Right cardiac atrium (tissue), 5 donors: ENCODE measurements at regions not wholly inside any gene's neighbourhood (a gene's known extent, or its start where the extent isn't known, plus 50 kb on each side); places are given as distances from the start of the nearest gene placed in this dataset.

Experiments used
- ATAC-seq, 2 donors: fragments of 200-7000 bp; cut with Tn5 transposase; one replicate each; pipeline versions ENCODE4 v1.8.0 to v1.9.1; 2020; ENCODE audit warnings: moderate library complexity in 2 of 2, mild to moderate bottlenecking in 1 of 2
- DNase-seq, 3 donors: peaks; one replicate each; pipeline ENCODE4 v3.0.0-alpha.2; 2020
- H3K27ac ChIP-seq: one replicate; pipeline ENCODE4 v1.5.1; 2013; ENCODE audit warnings: mild to moderate bottlenecking, low read length, control low read depth, moderate library complexity
- H3K27me3 ChIP-seq: one replicate; pipeline ENCODE4 v1.6.1; 2013; ENCODE audit not compliant: control insufficient read depth, insufficient read depth
- H3K4me1 ChIP-seq: one replicate; pipeline ENCODE4 v1.6.1; 2013; ENCODE audit warnings: low read length; ENCODE audit not compliant: control insufficient read depth, insufficient read depth
- H3K4me3 ChIP-seq: one replicate; pipeline ENCODE4 v1.5.1; 2013; ENCODE audit warnings: low read length, control low read depth
- H3K9me3 ChIP-seq: one replicate; pipeline ENCODE4 v1.6.1; 2013; ENCODE audit warnings: low read length; ENCODE audit not compliant: control insufficient read depth
- WGBS: extraction: QIAGEN DNeasy Blood & Tissue Kit; methylation state at CpG from one replicate; pipeline ENCODE4 v1.1.7; 2013; 5-methylcytosine and 5-hydroxymethylcytosine counted together
- intact Hi-C, 4 donors: fragments of 100-400 bp; cut with DNase I; formaldehyde crosslinking; loops; one replicate each; pipeline versions ENCODE4 v1.11.0 to v1.14.0; 2022 to 2023
- donor health status: healthy with polysubstance abuse.
- donor health status: DM: no; HTN: yes; CAD: no.
- donor health status: DM: no; HTN: no; CAD: no.
- donor health status: DM: no; HTN: yes; CAD: no; lungs with severe emphysema.
- donor health status: DM: yes; HTN: yes; CAD: no.

GRCh38 chr15:88725305-88726210, 77.7 kb upstream of the ACAN start:
- Histone ChIP-seq H3K27me3 (no peaks in the 10 kb centered on the region), H3K9me3 (no peaks in the 10 kb centered on the region)

GRCh38 chr15:88727439-88727838, 75.8 kb upstream of the ACAN start:
- intact Hi-C loops = no loop called here
- WGBS = 67% methylated on average over 5 of the region's 5 CpGs
- Histone ChIP-seq H3K4me3 (no peak overlapping the region), H3K27ac (no peak overlapping the region), H3K27me3 (no peaks in the 10 kb centered on the region), H3K4me1 (no peaks in the 10 kb centered on the region), H3K9me3 (no peaks in the 10 kb centered on the region)
- ATAC-seq (no peak), DNase-seq (no peak)

More at GRCh38 chr15:88725305-88726210, 77.7 kb upstream of the ACAN start:
- no peak for ATAC-seq
- intact Hi-C loops = no loop called here
- Histone ChIP-seq H3K27ac (no peak overlapping the region), H3K4me1 (no peaks in the 10 kb centered on the region), H3K4me3 (no peak overlapping the region)
- 66% methylated on average over 6 of the region's 6 CpGs for WGBS
- no peak for DNase-seq

- Histone ChIP-seq H3K27ac (no peak overlapping the region), H3K9me3 (no peaks in the 10 kb centered on the region), H3K27me3 (no peaks in the 10 kb centered on the region), H3K4me1 (no peaks in the 10 kb centered on the region), H3K4me3 (no peak overlapping the region)
- 71% methylated on average over 2 of the region's 2 CpGs for WGBS
- ATAC-seq (no peak), DNase-seq (no peak)
- intact Hi-C loops = no loop called here
Measured at GRCh38 chr15:88729581-88729980, 73.7 kb upstream of the ACAN start.

GRCh38 chr15:88730751-88731150, 72.5 kb upstream of the ACAN start:
- intact Hi-C loops = no loop called here
- no peak for ATAC-seq
- no peak overlapping the region for H3K4me3 ChIP-seq

GRCh38 chr15:88735212-88735611, 68.0 kb upstream of the ACAN start:
- Histone ChIP-seq H3K4me1 (no peaks in the 10 kb centered on the region), H3K9me3 (no peaks in the 10 kb centered on the region), H3K27me3 (no peaks in the 10 kb centered on the region), H3K4me3 (no peak overlapping the region), H3K27ac (no peak overlapping the region)
- ATAC-seq = no peak
- 78% methylated on average over 1 of the region's 1 CpG for WGBS
- DNase-seq = no peak
- intact Hi-C loops = no loop called here

More at GRCh38 chr15:88730751-88731150, 72.5 kb upstream of the ACAN start:
- 81% methylated on average over 3 of the region's 3 CpGs for whole genome bisulfite sequencing
- H3K9me3 ChIP-seq = no peaks in the 10 kb centered on the region
- H3K27ac ChIP-seq = no peak overlapping the region
- H3K4me1 ChIP-seq = no peaks in the 10 kb centered on the region
- no peak for DNase-seq
- H3K27me3 ChIP-seq = no peaks in the 10 kb centered on the region

- H3K4me1 ChIP-seq = no peaks in the 10 kb centered on the region
- DNase-seq (no peak), ATAC-seq (no peak)
- H3K9me3 ChIP-seq = no peaks in the 10 kb centered on the region
- WGBS = 12% methylated on average over 1 of the region's 1 CpG
- H3K4me3 ChIP-seq = no peak overlapping the region
- intact Hi-C loops = no loop called here
- H3K27me3 ChIP-seq = no peaks in the 10 kb centered on the region
- H3K27ac ChIP-seq = no peak overlapping the region
Measured at GRCh38 chr15:88736204-88736603, 67.0 kb upstream of the ACAN start.

- Histone ChIP-seq H3K27ac (no peak overlapping the region), H3K4me1 (no peaks in the 10 kb centered on the region), H3K9me3 (no peaks in the 10 kb centered on the region), H3K27me3 (no peaks in the 10 kb centered on the region), H3K4me3 (no peak overlapping the region)
- 48% methylated on average over 4 of the region's 4 CpGs for WGBS
- intact Hi-C loops = no loop called here
- ATAC-seq (no peak), DNase-seq (no peak)
Measured at GRCh38 chr15:88738796-88739195, 64.4 kb upstream of the ACAN start.

GRCh38 chr15:88739541-88739940, 63.7 kb upstream of the ACAN start:
- intact Hi-C loops = no loop called here
- ATAC-seq (no peak), DNase-seq (no peak)
- 82% methylated on average over 5 of the region's 5 CpGs for WGBS
- no peaks in the 10 kb centered on the region for H3K9me3 ChIP-seq
- no peaks in the 10 kb centered on the region for H3K27me3 ChIP-seq
- H3K4me1 ChIP-seq = no peaks in the 10 kb centered on the region
- H3K27ac ChIP-seq = no peak overlapping the region
- no peak overlapping the region for H3K4me3 ChIP-seq

- Histone ChIP-seq H3K27me3 (no peaks in the 10 kb centered on the region), H3K9me3 (no peaks in the 10 kb centered on the region), H3K4me3 (no peak overlapping the region), H3K4me1 (no peaks in the 10 kb centered on the region), H3K27ac (no peak overlapping the region)
- intact Hi-C loops = no loop called here
- ATAC-seq (no peak), DNase-seq (no peak)
- WGBS = 76% methylated on average over 3 of the region's 3 CpGs
Measured at GRCh38 chr15:88740356-88740755, 62.9 kb upstream of the ACAN start.

- no peaks in the 10 kb centered on the region for H3K4me1 ChIP-seq
- H3K9me3 ChIP-seq = no peaks in the 10 kb centered on the region
- intact Hi-C loops = no loop called here
- DNase-seq (no peak), ATAC-seq (no peak)
- no peaks in the 10 kb centered on the region for H3K27me3 ChIP-seq
- H3K27ac ChIP-seq = no peak overlapping the region
- H3K4me3 ChIP-seq = no peak overlapping the region
- 84% methylated on average over 5 of the region's 5 CpGs for WGBS
Measured at GRCh38 chr15:88741046-88741445, 62.2 kb upstream of the ACAN start.

GRCh38 chr15:88741671-88742070, 61.6 kb upstream of the ACAN start:
- intact Hi-C loops = no loop called here
- H3K9me3 ChIP-seq = no peaks in the 10 kb centered on the region
- ATAC-seq (peak in 1 of 2 donors; percentile 21), DNase-seq (no peak)
- H3K4me1 ChIP-seq = no peaks in the 10 kb centered on the region
- H3K27me3 ChIP-seq = no peaks in the 10 kb centered on the region
- no peak overlapping the region for H3K27ac ChIP-seq
- WGBS = 55% methylated on average over 31 of the region's 31 CpGs
- H3K4me3 ChIP-seq = no peak overlapping the region
